H9 (cell line): ENCODE measurements at regions not wholly inside any gene's neighbourhood (a gene's known extent, or its start where the extent isn't known, plus 50 kb on each side); places are given as distances from the start of the nearest gene placed in this dataset.
"Not testable (repeated sequence)": the region's sequence is repeated elsewhere in the genome, so short reads cannot be mapped to it uniquely, and the experiment has no call there.

Experiments used
- DNase-seq: peaks from one replicate; pipeline ENCODE4 v3.0.0-alpha.2; 2017
- H2AFZ ChIP-seq: one replicate; pipeline ENCODE4 v1.6.1; 2013; ENCODE audit warnings: mild to moderate bottlenecking, low read length, control low read depth, moderate library complexity
- H2AK5ac ChIP-seq: 2 replicates; pipeline ENCODE4 v1.6.1; 2013; ENCODE audit warnings: low read length, control low read depth, mixed read lengths; ENCODE audit not compliant: insufficient read length
- H2BK120ac ChIP-seq: one replicate; pipeline ENCODE4 v1.6.1; 2013; ENCODE audit warnings: low read depth, mild to moderate bottlenecking, low read length, control low read depth, inconsistent platforms; ENCODE audit not compliant: poor library complexity, severe bottlenecking
- H2BK12ac ChIP-seq: 2 replicates; pipeline ENCODE4 v1.6.1; 2013; ENCODE audit warnings: low read length, control low read depth, mixed read lengths, low read depth; ENCODE audit not compliant: insufficient read length
- H2BK15ac ChIP-seq: 2 replicates; pipeline ENCODE4 v1.6.1; 2013; ENCODE audit warnings: low read depth, low read length, control low read depth
- H2BK20ac ChIP-seq: one replicate; pipeline ENCODE4 v1.6.1; 2013; ENCODE audit warnings: low read depth, mild to moderate bottlenecking, low read length, control low read depth, inconsistent platforms; ENCODE audit not compliant: poor library complexity, severe bottlenecking
- H2BK5ac ChIP-seq: 2 replicates; pipeline ENCODE4 v1.6.1; 2013; ENCODE audit warnings: low read length, control low read depth, mixed read lengths; ENCODE audit not compliant: insufficient read length
- H3K14ac ChIP-seq: 2 replicates; pipeline ENCODE4 v1.6.1; 2013; ENCODE audit warnings: low read length, control low read depth; ENCODE audit not compliant: insufficient read depth
- H3K18ac ChIP-seq: 2 replicates; pipeline ENCODE4 v1.6.1; 2013; ENCODE audit warnings: low read depth, mild to moderate bottlenecking, mixed read lengths, low read length, control low read depth; ENCODE audit not compliant: insufficient read length
- H3K23ac ChIP-seq: 2 replicates; pipeline ENCODE4 v1.6.1; 2013; ENCODE audit warnings: low read length, control low read depth, mixed read lengths, low read depth; ENCODE audit not compliant: insufficient read length
- H3K23me2 ChIP-seq: 2 replicates; pipeline ENCODE4 v1.6.1; 2013; ENCODE audit warnings: low read depth, mild to moderate bottlenecking, mixed read lengths, low read length, control low read depth; ENCODE audit not compliant: insufficient read length, poor library complexity, severe bottlenecking
- H3K27ac ChIP-seq: 2 replicates; pipeline ENCODE4 v1.5.1; 2013; ENCODE audit warnings: low read length, control low read depth, mixed read lengths, low read depth; ENCODE audit not compliant: insufficient read length
- H3K27me3 ChIP-seq: 2 replicates; pipeline ENCODE4 v1.6.1; 2013; ENCODE audit warnings: low read length, control low read depth, inconsistent platforms; ENCODE audit not compliant: insufficient read depth
- H3K4ac ChIP-seq: 2 replicates; pipeline ENCODE4 v1.6.1; 2013; ENCODE audit warnings: low read depth, mild to moderate bottlenecking, control low read depth, inconsistent platforms, low read length, moderate library complexity
- H3K4me1 ChIP-seq: 2 replicates; pipeline ENCODE4 v1.6.1; 2013; ENCODE audit warnings: low read length, control low read depth, inconsistent platforms; ENCODE audit not compliant: insufficient read depth
- H3K4me2 ChIP-seq: 2 replicates; pipeline ENCODE4 v1.6.1; 2013; ENCODE audit warnings: low read length, control low read depth, mixed read lengths; ENCODE audit not compliant: insufficient read length, insufficient read depth
- H3K56ac ChIP-seq: 2 replicates; pipeline ENCODE4 v1.6.1; 2013; ENCODE audit warnings: low read depth, mild to moderate bottlenecking, mixed read lengths, low read length, control low read depth; ENCODE audit not compliant: insufficient read length
- H3K79me1 ChIP-seq: 2 replicates; pipeline ENCODE4 v1.6.1; 2013; ENCODE audit warnings: low read depth, mild to moderate bottlenecking, moderate library complexity, low read length, control low read depth, inconsistent platforms; ENCODE audit not compliant: insufficient read depth, poor library complexity, severe bottlenecking
- H3K79me2 ChIP-seq: 2 replicates; pipeline ENCODE4 v1.6.1; 2013; ENCODE audit warnings: low read length, control low read depth, inconsistent platforms; ENCODE audit not compliant: insufficient read depth
- H3K9ac ChIP-seq: 2 replicates; pipeline ENCODE4 v1.6.1; 2013; ENCODE audit warnings: low read length, control low read depth, mixed read lengths; ENCODE audit not compliant: insufficient read length; ENCODE audit errors: extremely low read depth
- H3K9me3 ChIP-seq: one replicate; pipeline ENCODE4 v1.6.1; 2013; ENCODE audit warnings: low read depth, low read length, inconsistent platforms; ENCODE audit not compliant: control insufficient read depth
- H3T11ph ChIP-seq: one replicate; pipeline ENCODE4 v1.6.1; 2013; ENCODE audit warnings: mild to moderate bottlenecking, low read length, control low read depth, inconsistent platforms
- H4K20me1 ChIP-seq: one replicate; pipeline ENCODE4 v1.6.1; 2013; ENCODE audit not compliant: control insufficient read depth, insufficient read length, insufficient read depth
- H4K5ac ChIP-seq: 2 replicates; pipeline ENCODE4 v1.6.1; 2013; ENCODE audit warnings: low read depth, mild to moderate bottlenecking, mixed read lengths, low read length, control low read depth; ENCODE audit not compliant: insufficient read length
- H4K8ac ChIP-seq: replicated peaks from 2 replicates; pipeline ENCODE4 v1.6.1; 2013; ENCODE audit warnings: low read length, control low read depth, mixed read lengths, low read depth; ENCODE audit not compliant: insufficient read length
- H4K91ac ChIP-seq: 2 replicates; pipeline ENCODE4 v1.6.1; 2013; ENCODE audit warnings: low read depth, mild to moderate bottlenecking, moderate library complexity, mixed read lengths, low read length, control low read depth; ENCODE audit not compliant: insufficient read length
- H3K27ac Mint-ChIP-seq, 3 experiments: 2 replicates in 2 of 3; 3 replicates in 1 of 3; pipeline ENCODE4 v1.8.0; 2020 to 2021; ENCODE audit warnings: mixed read lengths in 3 of 3, mild to moderate bottlenecking in 1 of 3, moderate library complexity in 1 of 3
- H3K27me3 Mint-ChIP-seq: 2 replicates; pipeline ENCODE4 v1.8.0; 2021; ENCODE audit warnings: low read depth, mild to moderate bottlenecking, moderate library complexity, mixed read lengths
- H3K36me3 Mint-ChIP-seq, 3 experiments: 2 replicates in 2 of 3; 3 replicates in 1 of 3; pipeline ENCODE4 v1.8.0; 2020 to 2021; ENCODE audit warnings: low read depth in 3 of 3, mixed read lengths in 3 of 3; ENCODE audit not compliant: insufficient read depth in 1 of 3
- H3K4me1 Mint-ChIP-seq, 2 experiments: 2 replicates each; pipeline ENCODE4 v1.8.0; 2020; ENCODE audit warnings: mixed read lengths in 2 of 2
- H3K4me3 Mint-ChIP-seq, 2 experiments: 2 replicates in 1 of 2; 3 replicates in 1 of 2; pipeline ENCODE4 v1.8.0; 2020 to 2021; ENCODE audit warnings: mild to moderate bottlenecking in 2 of 2, mixed read lengths in 2 of 2, moderate library complexity in 1 of 2
- H3K9me3 Mint-ChIP-seq, 2 experiments: 2 replicates in 1 of 2; 3 replicates in 1 of 2; pipeline ENCODE4 v1.8.0; 2020; ENCODE audit warnings: mild to moderate bottlenecking in 2 of 2, mixed read lengths in 2 of 2, moderate library complexity in 1 of 2
- CTCF ChIP-seq: fragments of 200-600 bp; sonication (generic); conservative IDR thresholded peaks from 3 replicates; pipeline ENCODE4 v1.8.0; 2021; ENCODE audit warnings: antibody characterized with exemption, mild to moderate bottlenecking
- WGBS: extraction: QIAGEN DNeasy Blood & Tissue Kit; methylation state at CpG from one replicate; pipeline ENCODE4 v1.1.7; 2013; ENCODE audit warnings: missing lambda C conversion rate, low lambda C conversion rate, mixed read lengths; ENCODE audit not compliant: insufficient read length; ENCODE audit errors: extremely low coverage; 5-methylcytosine and 5-hydroxymethylcytosine counted together

- no peak overlapping the region for H3K27ac ChIP-seq
- no peaks in the 10 kb centered on the region for H3K27me3 ChIP-seq
- no peak overlapping the region for H3K4me2 ChIP-seq
- H3K9ac ChIP-seq: no peak overlapping the region
- H3K4me1 Mint-ChIP-seq: peaks cover 49 to 51% of the 10 kb centered on the region in 2 experiments
- no peak overlapping the region for H4K5ac ChIP-seq
- no peaks in the 10 kb centered on the region; a peak in 1 of 5 replicates for H3K9me3 Mint-ChIP-seq
- H2AK5ac ChIP-seq: no peak overlapping the region
- no peak overlapping the region for H4K8ac ChIP-seq
- H3K18ac ChIP-seq: no peak overlapping the region
- H2BK12ac ChIP-seq: no peak overlapping the region
- no peak overlapping the region for H3K14ac ChIP-seq
- H3K79me2 ChIP-seq: no peaks in the 10 kb centered on the region
- H2BK120ac ChIP-seq: no peak overlapping the region
- no peak overlapping the region for H3T11ph ChIP-seq
- H3K27ac Mint-ChIP-seq: no peak overlapping the region
- H3K4me3 Mint-ChIP-seq: no peak overlapping the region
- no peaks in the 10 kb centered on the region for H4K20me1 ChIP-seq
- no CpG with 5 or more reads among the region's 2 CpGs for WGBS
- DNase-seq: no peak
- no peak overlapping the region for H4K91ac ChIP-seq
- no peak overlapping the region for H3K4ac ChIP-seq
- no peak overlapping the region for H2BK15ac ChIP-seq
- H3K23me2 ChIP-seq: no peaks in the 10 kb centered on the region
- H3K23ac ChIP-seq: no peak overlapping the region
- no peaks in the 10 kb centered on the region for H3K79me1 ChIP-seq
- H3K4me1 ChIP-seq: peaks cover 4% of the 10 kb centered on the region; the same call in 1 of the 2 replicates
- no peak overlapping the region for H2BK5ac ChIP-seq
- no peaks in the 10 kb centered on the region for H3K27me3 Mint-ChIP-seq
- no peak overlapping the region for H3K56ac ChIP-seq
- no peak for TF ChIP-seq CTCF
- no peak overlapping the region for H2BK20ac ChIP-seq
- H3K9me3 ChIP-seq: no peaks in the 10 kb centered on the region
- H2AFZ ChIP-seq: no peak overlapping the region
- no peaks in the 10 kb centered on the region for H3K36me3 Mint-ChIP-seq
Measured at GRCh38 chr16:52113533-52114183, 433.3 kb downstream of the TOX3 start.

- not testable (repeated sequence) for H2BK5ac ChIP-seq, H3K9ac ChIP-seq, H3K23ac ChIP-seq, H2BK15ac ChIP-seq, H4K8ac ChIP-seq, H4K20me1 ChIP-seq, H2AFZ ChIP-seq, H3K36me3 Mint-ChIP-seq, H2BK120ac ChIP-seq, H2AK5ac ChIP-seq, H3K23me2 ChIP-seq, H2BK12ac ChIP-seq, H3K27ac ChIP-seq, H3K56ac ChIP-seq, H3K4me3 Mint-ChIP-seq, H3K14ac ChIP-seq, H3K9me3 Mint-ChIP-seq, H3K79me2 ChIP-seq, H3K4me1 ChIP-seq, H3K79me1 ChIP-seq, H3K4me1 Mint-ChIP-seq, H3K27ac Mint-ChIP-seq, H3K4me2 ChIP-seq, H3T11ph ChIP-seq, H4K5ac ChIP-seq, DNase-seq, H3K9me3 ChIP-seq, H4K91ac ChIP-seq, H2BK20ac ChIP-seq, H3K27me3 ChIP-seq, H3K18ac ChIP-seq, H3K4ac ChIP-seq, H3K27me3 Mint-ChIP-seq
- no CpG with 5 or more reads among the region's 4 CpGs for WGBS
Measured at GRCh38 chr16:52104993-52105392, 441.9 kb downstream of the TOX3 start.
